ENCODE measurements at regions not wholly inside any gene's neighbourhood (a gene's known extent, or its start where the extent isn't known, plus 50 kb on each side); places are given as distances from the start of the nearest gene placed in this dataset.

- intact Hi-C loops (cut with micrococcal nuclease), result no loop called here
- DNase-seq (ENCODE audit: low read depth, low spot score) (no peak), FAIRE-seq (no peak)
- Histone ChIP-seq H3K27me3 (ENCODE audit: control insufficient read depth in 2 of 2, insufficient read depth in 2 of 2, low read length in 2 of 2) (peaks cover 0 to 15% of the 10 kb centered on the region in 2 experiments), H3K4me1 (ENCODE audit: control insufficient read depth, extremely low read depth, insufficient read depth, low read length) (no peaks in the 10 kb centered on the region), H4K20me1 (replicated peaks; ENCODE audit: control insufficient read depth, extremely low read depth, insufficient read depth, low read length) (no peaks in the 10 kb centered on the region), H3K36me3 (ENCODE audit: control insufficient read depth in 2 of 2, extremely low read depth in 1 of 2, insufficient read depth in 2 of 2, low read length in 2 of 2) (no peaks in the 10 kb centered on the region), H3K9me3 (replicated peaks; ENCODE audit: control insufficient read depth, insufficient read depth, low read length) (no peaks in the 10 kb centered on the region), H2AFZ (ENCODE audit: low read depth, low read length) (no peak overlapping the region), H3K27ac (ENCODE audit: insufficient read depth, low read depth, low read length) (no peak overlapping the region), H3K79me2 (ENCODE audit: control insufficient read depth, insufficient read depth, low read length) (no peaks in the 10 kb centered on the region), H3K4me3 (replicated peaks in 1 of 3; ENCODE audit: insufficient read depth in 1 of 3, low read depth in 1 of 3, low read length in 3 of 3) (no peak overlapping the region), H3K9me1 (replicated peaks; ENCODE audit: control insufficient read depth, extremely low read depth, insufficient read depth, low read length) (no peaks in the 10 kb centered on the region), H3K4me2 (ENCODE audit: insufficient read depth, low read length) (no peak overlapping the region), H3K9ac (replicated peaks; ENCODE audit: extremely low read depth, insufficient read depth, low read length) (no peak overlapping the region)
- dilution Hi-C loops (cut with MboI; ENCODE audit: extremely low pct_ligation_motif_present, low sequenced_read_pairs), result no loop called here
- BruUV-seq (replicated peaks), result no TSS peak
- CTCF ChIA-PET, result no interaction called here
- POLR2A ChIA-PET, result no interaction called here
- TF ChIP-seq POLR2A (IDR thresholded peaks at IDR 0.05; ENCODE audit: low read depth, low read length), result no peak
- TF ChIP-seq CTCF (IDR thresholded peaks at IDR 0.05; ENCODE audit: extremely low read depth in 1 of 2, insufficient read depth in 1 of 2, low read depth in 1 of 2, low read length in 2 of 2), result no peak
- TF ChIP-seq POLR2AphosphoS5 (IDR thresholded peaks at IDR 0.05; ENCODE audit: insufficient read depth, low read depth, low read length), result no peak
- TF ChIP-seq EZH2 (IDR thresholded peaks at IDR 0.05; ENCODE audit: borderline replicate concordance, low read depth, low read length, severe bottlenecking), result no peak
- TF ChIP-seq GATA2 (IDR thresholded peaks at IDR 0.05; ENCODE audit: insufficient read depth, insufficient read length, low read depth, low read length), result no peak
- no peak for TF ChIP-seq JUN (IDR thresholded peaks at IDR 0.05; ENCODE audit: borderline replicate concordance, insufficient read depth, insufficient read length, low read depth)
- no peak for TF ChIP-seq MYC (IDR thresholded peaks at IDR 0.05; ENCODE audit: low read depth, low read length)
- TF ChIP-seq FOS (IDR thresholded peaks at IDR 0.05; ENCODE audit: borderline replicate concordance, insufficient read depth, low read length), result no peak
- TF ChIP-seq MAX (IDR thresholded peaks at IDR 0.05; ENCODE audit: insufficient read depth, insufficient read length), result no peak
Measured at GRCh38 chr2:201974171-201975100, 59.2 kb upstream of the FZD7 start.

Measured in endothelial cell of umbilical vein (primary cell).